UCSD-AML1 (cell line): ENCODE measurements at regions not wholly inside any gene's neighbourhood (a gene's known extent, or its start where the extent isn't known, plus 50 kb on each side); places are given as distances from the start of the nearest gene placed in this dataset.
"Not testable (repeated sequence)": the region's sequence is repeated elsewhere in the genome, so short reads cannot be mapped to it uniquely, and the experiment has no call there.

Source experiments
- DNase-seq: peaks from one replicate; lab custom pipeline; 2025; ENCODE audit not compliant: unreplicated experiment; lab: John Stamatoyannopoulos, UW

- no peak for DNase-seq
Observed at GRCh38 chr5:173496129-173496882, 120.1 kb downstream of the BOD1 start.

GRCh38 chr5:173495225-173495904, 121.1 kb downstream of the BOD1 start:
- DNase-seq, result no peak

GRCh38 chr5:173494446-173494845, 122.0 kb downstream of the BOD1 start:
- DNase-seq, result no peak

- no peak for DNase-seq
Observed at GRCh38 chr5:173493846-173494245, 122.6 kb downstream of the BOD1 start.

GRCh38 chr5:173493040-173493439, 123.4 kb downstream of the BOD1 start:
- DNase-seq, result no peak

- no peak for DNase-seq
Observed at GRCh38 chr5:173490681-173491080, 125.8 kb downstream of the BOD1 start.

DNA sequence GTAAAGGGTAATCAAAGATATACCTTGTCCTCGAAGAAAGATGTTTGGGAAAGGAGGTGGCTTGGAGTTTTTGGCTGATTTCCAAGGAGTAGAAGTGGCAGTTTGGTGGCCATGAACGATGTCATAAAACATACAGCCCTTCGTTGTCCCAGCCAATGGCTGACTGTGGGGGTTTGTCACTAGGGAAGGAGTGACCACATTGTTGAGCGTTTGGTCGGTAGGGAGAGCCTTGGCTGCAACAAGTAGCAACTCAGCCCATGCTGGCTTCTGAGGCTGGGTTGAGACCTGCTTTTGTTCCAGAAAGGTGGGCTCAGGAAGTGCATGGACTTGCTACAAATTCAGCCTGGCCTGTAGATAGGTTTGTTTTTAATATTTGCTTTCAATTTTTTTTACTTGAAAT, 128.3 kb downstream of the BOD1 start:
- no peak for DNase-seq

GRCh38 chr5:173487300-173487699, 129.2 kb downstream of the BOD1 start:
- no peak for DNase-seq

GRCh38 chr5:173486355-173487225, 129.9 kb downstream of the BOD1 start:
- DNase-seq, result no peak

DNA sequence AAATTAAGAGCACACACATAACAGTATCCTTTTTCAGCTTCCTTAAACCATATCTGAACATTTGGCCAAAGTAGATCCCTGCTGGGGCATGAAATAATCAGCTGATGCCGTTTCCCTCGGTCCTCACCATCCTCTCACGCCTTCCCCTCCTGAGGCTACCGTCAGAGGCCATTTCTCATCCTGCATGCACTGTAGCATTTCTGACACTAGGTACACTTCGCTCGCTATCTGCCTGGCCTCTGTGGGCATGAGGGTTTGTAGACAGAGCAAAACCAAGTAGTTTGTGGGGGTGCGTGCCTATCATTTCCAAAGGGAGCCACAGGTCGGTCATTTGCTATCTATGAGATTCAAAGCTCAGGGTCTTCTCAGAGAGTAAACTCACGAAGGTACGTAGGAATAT, 131.9 kb downstream of the BOD1 start:
- no peak for DNase-seq

DNA sequence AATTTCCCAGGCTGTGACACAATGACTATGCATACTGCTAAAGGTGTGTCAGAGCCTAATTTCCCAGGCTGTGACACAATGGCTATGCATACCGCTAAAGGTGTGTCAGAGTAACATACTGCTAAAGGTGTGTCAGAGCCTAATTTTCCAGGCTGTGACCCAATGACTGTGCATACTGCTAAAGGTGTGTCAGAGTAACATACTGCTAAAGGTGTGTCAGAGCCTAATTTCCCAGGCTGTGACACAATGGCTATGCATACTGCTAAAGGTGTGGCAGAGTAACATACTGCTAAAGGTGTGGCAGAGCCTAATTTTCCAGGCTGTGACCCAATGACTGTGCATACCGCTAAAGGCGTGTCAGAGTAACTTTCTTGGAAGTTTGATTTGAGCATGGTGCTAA, 132.9 kb downstream of the BOD1 start:
- DNase-seq, result not testable (repeated sequence)

DNA sequence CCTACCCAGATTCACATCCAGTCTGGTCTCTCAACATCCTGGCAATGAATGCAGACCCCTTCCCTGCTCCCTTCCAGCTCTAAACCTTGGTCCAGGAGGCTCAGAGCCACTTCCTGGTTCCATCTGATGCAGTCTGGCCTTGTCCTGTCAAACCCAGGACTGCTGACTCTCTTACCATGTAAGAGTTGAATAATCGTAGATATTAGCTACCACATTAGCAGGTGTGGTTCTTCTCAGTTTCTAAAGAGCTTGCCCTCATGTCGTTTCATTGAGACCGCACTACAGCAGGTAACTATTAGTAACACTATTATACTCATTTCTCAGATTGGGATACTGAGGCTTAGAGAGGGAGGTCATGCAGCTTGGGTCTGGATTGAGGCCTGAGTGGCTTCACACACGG, 133.3 kb downstream of the BOD1 start:
- DNase-seq, result no peak

- no peak for DNase-seq
Observed at GRCh38 chr5:173481821-173482220, 134.6 kb downstream of the BOD1 start.

GRCh38 chr5:173480896-173481295, 135.6 kb downstream of the BOD1 start:
- DNase-seq, result no peak

GRCh38 chr5:173479711-173480110, 136.7 kb downstream of the BOD1 start:
- DNase-seq, result no peak

- DNase-seq, result no peak
Observed at GRCh38 chr5:173477345-173478040, 139.0 kb downstream of the BOD1 start.

GRCh38 chr5:173475780-173476179, 140.7 kb downstream of the BOD1 start:
- DNase-seq, result no peak

- no peak for DNase-seq
Observed at GRCh38 chr5:173474881-173475287, 141.6 kb downstream of the BOD1 start.

- DNase-seq, result no peak
Observed at GRCh38 chr5:173473288-173473687, 143.2 kb downstream of the BOD1 start.

- DNase-seq, result no peak
Observed at GRCh38 chr5:173472784-173473278, 143.6 kb downstream of the BOD1 start.

GRCh38 chr5:173472164-173472563, 143.9 kb upstream of the STC2 start:
- no peak for DNase-seq
